GM21737 (cell line): ENCODE measurements at regions not wholly inside any gene's neighbourhood (a gene's known extent, or its start where the extent isn't known, plus 50 kb on each side); places are given as distances from the start of the nearest gene placed in this dataset.

Source experiments
- ATAC-seq: cut with Tn5 transposase; IDR thresholded peaks from one replicate; pipeline ENCODE4 v1.9.1; 2021; ENCODE audit warnings: mild to moderate bottlenecking, moderate library complexity; ENCODE audit not compliant: unreplicated experiment

- no peak for ATAC-seq
These were observed 195.9 kb upstream of the POU3F1 start for GRCh38 chr1:38242506-38242905.

- ATAC-seq: no peak
These were observed 195.2 kb upstream of the POU3F1 start for GRCh38 chr1:38241594-38242334.

GRCh38 chr1:38240618-38241017 lies 194.0 kb upstream of the POU3F1 start:
- ATAC-seq: no peak

GRCh38 chr1:38239258-38239835 lies 192.8 kb upstream of the POU3F1 start:
- ATAC-seq: no peak

- no peak for ATAC-seq
These were observed 191.7 kb upstream of the POU3F1 start for GRCh38 chr1:38238294-38238693.

- ATAC-seq: no peak
These were observed 189.1 kb upstream of the POU3F1 start for GRCh38 chr1:38235705-38236104.

- no peak for ATAC-seq
These were observed 185.3 kb upstream of the POU3F1 start for GRCh38 chr1:38231941-38232340.

GRCh38 chr1:38228718-38229117 lies 182.1 kb upstream of the POU3F1 start:
- ATAC-seq: no peak

GRCh38 chr1:38225745-38226144 lies 179.2 kb upstream of the POU3F1 start:
- no peak for ATAC-seq

GRCh38 chr1:38223391-38223790 lies 176.8 kb upstream of the POU3F1 start:
- no peak for ATAC-seq

GRCh38 chr1:38222891-38223290 lies 176.3 kb upstream of the POU3F1 start:
- no peak for ATAC-seq

- ATAC-seq: no peak
These were observed 174.5 kb upstream of the POU3F1 start for GRCh38 chr1:38221006-38221649.

- no peak for ATAC-seq
These were observed 170.7 kb upstream of the POU3F1 start for GRCh38 chr1:38217316-38217715.

- ATAC-seq: no peak
These were observed 167.2 kb upstream of the POU3F1 start for GRCh38 chr1:38213646-38214434.

- no peak for ATAC-seq
These were observed 164.2 kb upstream of the POU3F1 start for GRCh38 chr1:38210895-38211177.

GRCh38 chr1:38210021-38210894 lies 163.7 kb upstream of the POU3F1 start:
- no peak for ATAC-seq

- ATAC-seq: no peak
These were observed 162.4 kb upstream of the POU3F1 start for GRCh38 chr1:38208716-38209632.

- no peak for ATAC-seq
These were observed 161.3 kb upstream of the POU3F1 start for GRCh38 chr1:38207906-38208305.

GRCh38 chr1:38207275-38207674 lies 160.7 kb upstream of the POU3F1 start:
- ATAC-seq: no peak

- no peak for ATAC-seq
These were observed 158.1 kb upstream of the POU3F1 start for GRCh38 chr1:38204698-38205097.
